WI38 (cell line): ENCODE measurements at regions not wholly inside any gene's neighbourhood (a gene's known extent, or its start where the extent isn't known, plus 50 kb on each side); places are given as distances from the start of the nearest gene placed in this dataset.

ENCODE experiments used
- H3K4me3 ChIP-seq: 2 replicates; pipeline ENCODE4 v1.5.1; 2011; ENCODE audit warnings: low read depth, mild to moderate bottlenecking, control low read depth, low read length
- TF ChIP-seq, protein P1 (sequence below): IDR thresholded peaks from 2 replicates; pipeline ENCODE4 v1.5.1; 2012; ENCODE audit warnings: low read depth, mild to moderate bottlenecking, control low read depth, low read length

DNA sequence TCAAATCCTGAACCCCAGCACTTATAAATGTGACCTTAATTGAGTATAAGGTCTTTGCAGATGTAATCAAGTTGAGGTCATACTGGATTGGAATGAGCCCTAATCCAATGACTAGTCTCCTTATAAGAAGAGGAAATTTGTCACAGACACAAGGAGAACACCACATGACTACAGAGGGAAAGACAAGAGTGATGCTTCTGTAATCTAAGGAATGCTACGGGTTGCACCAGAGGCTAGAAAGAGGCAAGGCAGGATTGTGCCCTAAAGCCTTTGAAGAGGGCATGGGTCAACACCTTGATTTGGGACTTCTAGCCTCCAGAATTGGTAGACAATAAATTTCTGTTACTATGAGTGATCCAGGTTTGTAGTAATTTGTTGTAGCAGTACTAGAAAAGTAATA is 135.0 kb downstream of the FOXG1 start:
- TF ChIP-seq, protein P1, sequence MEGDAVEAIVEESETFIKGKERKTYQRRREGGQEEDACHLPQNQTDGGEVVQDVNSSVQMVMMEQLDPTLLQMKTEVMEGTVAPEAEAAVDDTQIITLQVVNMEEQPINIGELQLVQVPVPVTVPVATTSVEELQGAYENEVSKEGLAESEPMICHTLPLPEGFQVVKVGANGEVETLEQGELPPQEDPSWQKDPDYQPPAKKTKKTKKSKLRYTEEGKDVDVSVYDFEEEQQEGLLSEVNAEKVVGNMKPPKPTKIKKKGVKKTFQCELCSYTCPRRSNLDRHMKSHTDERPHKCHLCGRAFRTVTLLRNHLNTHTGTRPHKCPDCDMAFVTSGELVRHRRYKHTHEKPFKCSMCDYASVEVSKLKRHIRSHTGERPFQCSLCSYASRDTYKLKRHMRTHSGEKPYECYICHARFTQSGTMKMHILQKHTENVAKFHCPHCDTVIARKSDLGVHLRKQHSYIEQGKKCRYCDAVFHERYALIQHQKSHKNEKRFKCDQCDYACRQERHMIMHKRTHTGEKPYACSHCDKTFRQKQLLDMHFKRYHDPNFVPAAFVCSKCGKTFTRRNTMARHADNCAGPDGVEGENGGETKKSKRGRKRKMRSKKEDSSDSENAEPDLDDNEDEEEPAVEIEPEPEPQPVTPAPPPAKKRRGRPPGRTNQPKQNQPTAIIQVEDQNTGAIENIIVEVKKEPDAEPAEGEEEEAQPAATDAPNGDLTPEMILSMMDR: no peak

GRCh38 chr14:28902930-28903329 is 136.3 kb downstream of the FOXG1 start:
- H3K4me3 ChIP-seq: no peak overlapping the region
- TF ChIP-seq, protein P1: no peak

More for the DNA sequence above, 135.0 kb downstream of the FOXG1 start:
- H3K4me3 ChIP-seq: no peak overlapping the region

- TF ChIP-seq, protein P1: no peak
- no peak overlapping the region for H3K4me3 ChIP-seq
Measured at GRCh38 chr14:28911521-28911920, 144.9 kb downstream of the FOXG1 start.

DNA sequence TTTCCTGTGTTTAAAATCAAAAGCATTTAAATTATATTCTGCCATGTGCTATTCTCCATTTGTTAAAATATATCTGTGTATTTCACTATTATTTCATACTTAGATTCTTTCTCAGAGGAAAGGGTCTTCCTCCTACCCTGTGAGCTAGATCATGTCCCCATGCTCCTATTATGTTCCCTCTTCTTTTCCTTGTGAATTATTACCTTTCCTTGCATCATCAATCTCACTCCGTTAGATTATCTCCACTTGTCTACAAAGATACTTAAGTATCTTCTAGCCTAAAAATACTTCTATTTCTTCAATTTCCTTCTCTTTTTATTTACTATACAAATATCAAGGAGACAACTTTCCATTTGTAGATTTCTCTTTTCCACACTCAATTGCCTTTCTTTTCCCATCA is 146.5 kb downstream of the FOXG1 start:
- TF ChIP-seq, protein P1: no peak
- H3K4me3 ChIP-seq: no peak overlapping the region

GRCh38 chr14:28926122-28926521 is 159.5 kb downstream of the FOXG1 start:
- H3K4me3 ChIP-seq: no peak overlapping the region
- TF ChIP-seq, protein P1: no peak

DNA sequence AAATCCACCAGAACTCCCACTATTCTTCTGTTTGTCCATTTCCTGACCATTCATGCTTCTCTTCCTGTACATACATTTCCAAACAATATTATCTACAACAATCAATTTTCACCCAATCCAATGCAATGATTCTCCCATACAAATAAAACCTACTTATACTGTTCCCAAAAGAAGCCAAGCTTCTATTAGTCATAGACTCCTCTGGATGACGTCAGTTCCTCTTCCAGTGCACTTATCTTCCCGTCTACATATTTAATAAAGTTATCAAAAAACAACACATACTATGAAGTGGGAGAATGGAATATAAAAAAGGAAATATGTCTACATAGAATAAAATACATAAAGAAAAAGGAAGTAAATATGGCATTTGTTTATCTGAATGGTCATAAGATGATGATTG is 165.4 kb downstream of the FOXG1 start:
- H3K4me3 ChIP-seq: no peak overlapping the region

DNA sequence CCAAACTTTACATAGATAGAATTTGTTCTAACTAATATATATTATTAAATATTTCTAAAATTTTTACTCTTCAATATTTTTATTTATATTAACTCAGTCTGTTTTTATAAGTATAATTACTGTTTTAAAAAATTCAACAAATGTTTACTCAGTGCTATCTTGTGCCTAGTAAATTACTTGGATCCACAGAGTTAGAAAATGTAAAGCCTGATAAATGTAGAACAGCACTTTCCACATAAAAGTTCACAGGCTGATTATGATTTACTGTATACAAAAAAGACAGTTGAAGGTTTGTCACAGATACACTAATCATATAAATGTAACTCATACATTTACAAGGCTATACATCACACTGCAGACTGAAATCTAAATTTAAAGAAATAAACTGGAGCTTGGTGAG is 170.0 kb downstream of the FOXG1 start:
- TF ChIP-seq, protein P1: no peak
- no peak overlapping the region for H3K4me3 ChIP-seq

More for the DNA sequence above, 165.4 kb downstream of the FOXG1 start:
- TF ChIP-seq, protein P1: no peak
